ENCODE measurements at regions not wholly inside any gene's neighbourhood (a gene's known extent, or its start where the extent isn't known, plus 50 kb on each side); places are given as distances from the start of the nearest gene placed in this dataset.

DNA sequence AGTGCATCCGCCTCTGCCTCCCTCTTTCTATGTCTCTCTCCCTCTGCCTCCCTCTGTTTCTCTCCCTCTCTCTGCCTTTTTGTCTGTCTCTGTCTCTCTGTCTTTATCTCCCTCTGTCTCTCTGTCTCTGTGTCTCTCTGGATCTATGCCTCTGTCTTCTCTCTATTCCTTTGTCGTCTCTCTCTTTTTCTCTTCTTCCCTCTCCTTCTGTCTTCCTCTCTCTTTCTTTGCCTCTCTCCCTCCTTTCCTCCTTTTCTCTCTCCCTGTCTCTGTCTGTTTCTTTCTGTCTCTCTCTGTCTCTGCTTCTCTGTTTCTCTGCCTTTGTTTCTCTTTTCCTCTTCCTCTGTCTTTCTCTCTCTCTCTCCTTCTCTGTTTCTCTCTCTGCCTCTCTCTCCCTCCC, 678.8 kb upstream of the NRP1 start:
- TF ChIP-seq, protein P1, sequence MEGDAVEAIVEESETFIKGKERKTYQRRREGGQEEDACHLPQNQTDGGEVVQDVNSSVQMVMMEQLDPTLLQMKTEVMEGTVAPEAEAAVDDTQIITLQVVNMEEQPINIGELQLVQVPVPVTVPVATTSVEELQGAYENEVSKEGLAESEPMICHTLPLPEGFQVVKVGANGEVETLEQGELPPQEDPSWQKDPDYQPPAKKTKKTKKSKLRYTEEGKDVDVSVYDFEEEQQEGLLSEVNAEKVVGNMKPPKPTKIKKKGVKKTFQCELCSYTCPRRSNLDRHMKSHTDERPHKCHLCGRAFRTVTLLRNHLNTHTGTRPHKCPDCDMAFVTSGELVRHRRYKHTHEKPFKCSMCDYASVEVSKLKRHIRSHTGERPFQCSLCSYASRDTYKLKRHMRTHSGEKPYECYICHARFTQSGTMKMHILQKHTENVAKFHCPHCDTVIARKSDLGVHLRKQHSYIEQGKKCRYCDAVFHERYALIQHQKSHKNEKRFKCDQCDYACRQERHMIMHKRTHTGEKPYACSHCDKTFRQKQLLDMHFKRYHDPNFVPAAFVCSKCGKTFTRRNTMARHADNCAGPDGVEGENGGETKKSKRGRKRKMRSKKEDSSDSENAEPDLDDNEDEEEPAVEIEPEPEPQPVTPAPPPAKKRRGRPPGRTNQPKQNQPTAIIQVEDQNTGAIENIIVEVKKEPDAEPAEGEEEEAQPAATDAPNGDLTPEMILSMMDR (conservative IDR thresholded peaks at IDR 0.05; ENCODE audit: low read length): no peak
- TF ChIP-seq EZH2phosphoT487 (IDR thresholded peaks at IDR 0.05; ENCODE audit: borderline replicate concordance): no peak
